Neural progenitor cell (in vitro differentiated cells): ENCODE measurements at regions not wholly inside any gene's neighbourhood (a gene's known extent, or its start where the extent isn't known, plus 50 kb on each side); places are given as distances from the start of the nearest gene placed in this dataset.

ENCODE experiments used
- EZH2phosphoT487 ChIP-seq: fragments of 200-600 bp; sonication (generic); IDR thresholded peaks from 2 replicates; pipeline ENCODE4 v1.6.1; 2017; ENCODE audit warnings: antibody characterized with exemption
- TF ChIP-seq, protein P1 (sequence below): fragments of 200-600 bp; sonication (generic); IDR thresholded peaks from 2 replicates; pipeline ENCODE4 v1.5.1; 2017; ENCODE audit warnings: antibody characterized with exemption, mild to moderate bottlenecking

DNA sequence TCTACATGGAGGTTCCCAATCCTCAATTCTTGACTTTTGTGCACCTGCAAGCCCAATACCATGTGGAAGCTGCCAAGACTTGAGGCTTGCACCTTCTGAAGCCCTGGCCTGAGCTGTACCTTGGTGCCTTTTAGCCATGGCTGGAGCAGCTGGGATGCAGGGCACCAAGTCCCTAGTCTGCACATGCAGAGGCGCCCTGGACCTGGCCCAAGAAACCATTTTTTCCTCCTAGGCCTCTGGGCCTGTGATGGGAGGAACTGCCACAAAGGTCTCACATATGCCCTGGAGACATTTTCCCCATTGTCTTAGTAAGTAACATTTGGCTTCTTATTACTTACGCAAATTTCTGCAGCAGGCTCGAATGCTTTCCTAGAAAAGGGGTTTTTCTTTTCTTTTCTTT is 431.9 kb upstream of the ANO5 start:
- TF ChIP-seq, protein P1, sequence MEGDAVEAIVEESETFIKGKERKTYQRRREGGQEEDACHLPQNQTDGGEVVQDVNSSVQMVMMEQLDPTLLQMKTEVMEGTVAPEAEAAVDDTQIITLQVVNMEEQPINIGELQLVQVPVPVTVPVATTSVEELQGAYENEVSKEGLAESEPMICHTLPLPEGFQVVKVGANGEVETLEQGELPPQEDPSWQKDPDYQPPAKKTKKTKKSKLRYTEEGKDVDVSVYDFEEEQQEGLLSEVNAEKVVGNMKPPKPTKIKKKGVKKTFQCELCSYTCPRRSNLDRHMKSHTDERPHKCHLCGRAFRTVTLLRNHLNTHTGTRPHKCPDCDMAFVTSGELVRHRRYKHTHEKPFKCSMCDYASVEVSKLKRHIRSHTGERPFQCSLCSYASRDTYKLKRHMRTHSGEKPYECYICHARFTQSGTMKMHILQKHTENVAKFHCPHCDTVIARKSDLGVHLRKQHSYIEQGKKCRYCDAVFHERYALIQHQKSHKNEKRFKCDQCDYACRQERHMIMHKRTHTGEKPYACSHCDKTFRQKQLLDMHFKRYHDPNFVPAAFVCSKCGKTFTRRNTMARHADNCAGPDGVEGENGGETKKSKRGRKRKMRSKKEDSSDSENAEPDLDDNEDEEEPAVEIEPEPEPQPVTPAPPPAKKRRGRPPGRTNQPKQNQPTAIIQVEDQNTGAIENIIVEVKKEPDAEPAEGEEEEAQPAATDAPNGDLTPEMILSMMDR: no peak
- no peak for TF ChIP-seq EZH2phosphoT487
